Endothelial cell of umbilical vein (primary cell): ENCODE measurements at regions not wholly inside any gene's neighbourhood (a gene's known extent, or its start where the extent isn't known, plus 50 kb on each side); places are given as distances from the start of the nearest gene placed in this dataset.

Experiments
- CTCF ChIP-seq, 2 donors: IDR thresholded peaks; 1 replicate in 1 of 2; 2 replicates in 1 of 2; pipeline ENCODE4 v1.5.1; 2011; ENCODE audit warnings: low read length in 2 of 2, mild to moderate bottlenecking in 2 of 2, moderate library complexity in 2 of 2, control low read depth in 1 of 2, inconsistent platforms in 1 of 2, low read depth in 1 of 2; ENCODE audit not compliant: insufficient read depth in 1 of 2; ENCODE audit errors: extremely low read depth in 1 of 2
- EZH2 ChIP-seq: IDR thresholded peaks from 2 replicates; pipeline ENCODE4 v1.6.1; 2012; ENCODE audit warnings: borderline replicate concordance, low read depth, mild to moderate bottlenecking, moderate library complexity, low read length, inconsistent platforms; ENCODE audit not compliant: severe bottlenecking
- GATA2 ChIP-seq: IDR thresholded peaks from 2 replicates; pipeline ENCODE4 v1.7.0; 2011; ENCODE audit warnings: low read depth, mild to moderate bottlenecking, moderate library complexity, mixed read lengths, low read length; ENCODE audit not compliant: insufficient read length, insufficient read depth
- MAX ChIP-seq: IDR thresholded peaks from 2 replicates; pipeline ENCODE4 v1.6.1; 2011; ENCODE audit not compliant: insufficient read depth, insufficient read length
- MYC ChIP-seq: IDR thresholded peaks from one replicate; pipeline ENCODE4 v1.6.1; 2011; ENCODE audit warnings: mild to moderate bottlenecking, low read depth, low read length
- POLR2A ChIP-seq: IDR thresholded peaks from 2 replicates; pipeline ENCODE4 v1.6.1; 2012; ENCODE audit warnings: low read depth, mild to moderate bottlenecking, control low read depth, low read length
- POLR2AphosphoS5 ChIP-seq: IDR thresholded peaks from 2 replicates; pipeline ENCODE4 v1.6.1; 2012; ENCODE audit warnings: low read depth, mild to moderate bottlenecking, control low read depth, low read length, moderate library complexity; ENCODE audit not compliant: insufficient read depth

- TF ChIP-seq EZH2 (no peak), POLR2A (no peak), CTCF (IDR thresholded peaks at IDR 0.05; ENCODE audit: extremely low read depth in 1 of 2, insufficient read depth in 1 of 2, low read depth in 1 of 2, low read length in 2 of 2) (no peak), MAX (no peak), POLR2AphosphoS5 (no peak), GATA2 (no peak), MYC (no peak)
Observed at GRCh38 chr10:109665321-109665720, 258.0 kb downstream of the XPNPEP1 start.
